Psoas muscle (tissue), 7 donors: ENCODE measurements at regions not wholly inside any gene's neighbourhood (a gene's known extent, or its start where the extent isn't known, plus 50 kb on each side); places are given as distances from the start of the nearest gene placed in this dataset.

Experiments
- ATAC-seq, 4 donors: fragments of 200-7000 bp; cut with Tn5 transposase; one replicate each; pipeline ENCODE4 v1.9.1; 2020; ENCODE audit warnings: moderate library complexity in 3 of 4, mild to moderate bottlenecking in 2 of 4
- DNase-seq, 2 donors: peaks; one replicate each; pipeline ENCODE4 v3.0.0-alpha.2; 2020
- H3K27ac ChIP-seq: fragments of 200-600 bp; one replicate; pipeline ENCODE4 v1.8.0; 2022
- H3K27me3 ChIP-seq, 3 donors: fragments of 200-600 bp in 1 of 3; one replicate each; pipeline versions ENCODE4 v1.6.1 to v1.8.0; 2013 to 2022; ENCODE audit warnings: low read length in 2 of 3, mild to moderate bottlenecking in 2 of 3, moderate library complexity in 1 of 3; ENCODE audit not compliant: insufficient read depth in 3 of 3
- H3K36me3 ChIP-seq, 2 donors: fragments of 200-600 bp in 1 of 2; one replicate each; pipeline versions ENCODE4 v1.6.1 to v1.8.0; 2013 to 2022; ENCODE audit warnings: low read depth in 1 of 2, mild to moderate bottlenecking in 1 of 2, moderate library complexity in 1 of 2; ENCODE audit not compliant: insufficient read depth in 1 of 2
- H3K4me1 ChIP-seq: fragments of 200-600 bp; one replicate; pipeline ENCODE4 v1.8.0; 2022
- H3K4me3 ChIP-seq: fragments of 200-600 bp; one replicate; pipeline ENCODE4 v1.8.0; 2022; ENCODE audit warnings: mild to moderate bottlenecking
- H3K9me3 ChIP-seq: fragments of 200-600 bp; one replicate; pipeline ENCODE4 v1.8.0; 2022
- CTCF ChIP-seq: fragments of 200-600 bp; IDR thresholded peaks from one replicate; pipeline ENCODE4 v1.8.0; 2022; ENCODE audit warnings: antibody characterized with exemption
- WGBS, 3 donors: extraction: QIAGEN DNeasy Blood & Tissue Kit; methylation state at CpG; one replicate each; pipeline versions ENCODE4 v1.1.6 to v1.1.7; 2013; 5-methylcytosine and 5-hydroxymethylcytosine counted together
- intact Hi-C, 2 donors: fragments of 100-400 bp; cut with DNase I; formaldehyde crosslinking; loops; one replicate each; pipeline versions ENCODE4 v1.11.0 to v1.14.2; 2022
- donor health status: healthy with polysubstance abuse.
- donor health status: DM: no; HTN: no; CAD: no; lungs with moderate emphysema.
- donor health status: Bipolar disorder and iron deficiency.
- donor health status: healthy.
- donor health status: DM: yes; HTN: yes; CAD: no.
- donor health status: DM: no; HTN: no; CAD: no.
- donor health status: DM: yes; HTN: yes; CAD: no.

- WGBS, 3 donors, result 19 to 22% (median 22%) methylated on average over 3 of the region's 3 CpGs
- no peaks in the 10 kb centered on the region for H3K4me1 ChIP-seq
- H3K4me3 ChIP-seq, result no peak overlapping the region
- DNase-seq, result no peak
- H3K27ac ChIP-seq, result no peak overlapping the region
- H3K9me3 ChIP-seq, result no peaks in the 10 kb centered on the region
- ATAC-seq, result no peak
- H3K27me3 ChIP-seq, result peaks cover 0 to 1% (median 0%) of the 10 kb centered on the region in 3 donors
- TF ChIP-seq CTCF, result no peak
- intact Hi-C loops, result no loop called here
- no peaks in the 10 kb centered on the region for H3K36me3 ChIP-seq
Observed at GRCh38 chr3:59316688-59317275, 267.0 kb upstream of the CFAP20DC start.

GRCh38 chr3:59313365-59313764 lies 263.5 kb upstream of the CFAP20DC start:
- no peaks in the 10 kb centered on the region for H3K36me3 ChIP-seq
- TF ChIP-seq CTCF, result no peak
- no peak overlapping the region for H3K27ac ChIP-seq
- intact Hi-C loops, result no loop called here
- peak in 1 of 2 donors; percentile 15 for DNase-seq
- H3K4me3 ChIP-seq, result no peak overlapping the region
- ATAC-seq, result no peak
- H3K4me1 ChIP-seq, result no peaks in the 10 kb centered on the region
- 35 to 67% (median 47%) methylated on average over 2 of the region's 2 CpGs for WGBS, 3 donors
- no peaks in the 10 kb centered on the region for H3K9me3 ChIP-seq
- peaks cover 0 to 1% (median 0%) of the 10 kb centered on the region in 3 donors for H3K27me3 ChIP-seq

GRCh38 chr3:59311231-59311630 lies 261.4 kb upstream of the CFAP20DC start:
- no peaks in the 10 kb centered on the region for H3K27me3 ChIP-seq
- H3K4me1 ChIP-seq, result no peaks in the 10 kb centered on the region
- no peak for TF ChIP-seq CTCF
- WGBS, 3 donors, result 73 to 77% (median 74%) methylated on average over 3 of the region's 3 CpGs
- intact Hi-C loops, result no loop called here
- DNase-seq (no peak), ATAC-seq (no peak)
- H3K9me3 ChIP-seq, result no peaks in the 10 kb centered on the region
- H3K4me3 ChIP-seq, result no peak overlapping the region
- no peaks in the 10 kb centered on the region for H3K36me3 ChIP-seq
- H3K27ac ChIP-seq, result no peak overlapping the region

- WGBS, 3 donors, result 91 to 95% (median 93%) methylated on average over 2 of the region's 2 CpGs
- intact Hi-C loops, result no loop called here
Observed at GRCh38 chr3:59310736-59311135, 260.9 kb upstream of the CFAP20DC start.

More at GRCh38 chr3:59310736-59311135, 260.9 kb upstream of the CFAP20DC start:
- no peaks in the 10 kb centered on the region for H3K36me3 ChIP-seq
- no peak for DNase-seq
- H3K4me3 ChIP-seq, result no peak overlapping the region
- no peak overlapping the region for H3K27ac ChIP-seq
- H3K4me1 ChIP-seq, result no peaks in the 10 kb centered on the region
- no peak for ATAC-seq
- H3K9me3 ChIP-seq, result no peaks in the 10 kb centered on the region
- H3K27me3 ChIP-seq, result no peaks in the 10 kb centered on the region
- no peak for TF ChIP-seq CTCF
